ENCODE measurements at regions not wholly inside any gene's neighbourhood (a gene's known extent, or its start where the extent isn't known, plus 50 kb on each side); places are given as distances from the start of the nearest gene placed in this dataset.
"Not testable (repeated sequence)": the region's sequence is repeated elsewhere in the genome, so short reads cannot be mapped to it uniquely, and the experiment has no call there.

DNA sequence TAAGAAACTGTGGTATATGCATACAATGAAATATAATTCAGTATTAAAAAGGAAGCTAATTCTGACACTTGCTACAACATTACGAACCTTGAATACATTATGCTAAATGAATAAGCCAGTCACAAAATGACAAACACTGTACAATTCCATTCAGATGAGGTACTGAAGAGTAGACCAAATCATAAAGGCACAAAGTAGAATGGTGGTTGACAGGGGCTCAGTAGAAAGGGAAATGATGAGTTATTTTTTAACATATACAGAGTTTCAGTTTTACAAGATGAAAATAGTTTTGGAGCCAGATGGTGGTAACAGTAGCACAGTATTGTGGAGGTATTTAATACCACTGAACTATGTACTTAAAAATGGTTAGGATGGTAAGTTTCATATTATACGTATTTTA, 254.6 kb upstream of the RBMS3 start:
- in situ Hi-C loops (cut with MboI; ENCODE audit: low sequenced_read_pairs, unreplicated experiment): no loop called here
- TF ChIP-seq, protein P1, sequence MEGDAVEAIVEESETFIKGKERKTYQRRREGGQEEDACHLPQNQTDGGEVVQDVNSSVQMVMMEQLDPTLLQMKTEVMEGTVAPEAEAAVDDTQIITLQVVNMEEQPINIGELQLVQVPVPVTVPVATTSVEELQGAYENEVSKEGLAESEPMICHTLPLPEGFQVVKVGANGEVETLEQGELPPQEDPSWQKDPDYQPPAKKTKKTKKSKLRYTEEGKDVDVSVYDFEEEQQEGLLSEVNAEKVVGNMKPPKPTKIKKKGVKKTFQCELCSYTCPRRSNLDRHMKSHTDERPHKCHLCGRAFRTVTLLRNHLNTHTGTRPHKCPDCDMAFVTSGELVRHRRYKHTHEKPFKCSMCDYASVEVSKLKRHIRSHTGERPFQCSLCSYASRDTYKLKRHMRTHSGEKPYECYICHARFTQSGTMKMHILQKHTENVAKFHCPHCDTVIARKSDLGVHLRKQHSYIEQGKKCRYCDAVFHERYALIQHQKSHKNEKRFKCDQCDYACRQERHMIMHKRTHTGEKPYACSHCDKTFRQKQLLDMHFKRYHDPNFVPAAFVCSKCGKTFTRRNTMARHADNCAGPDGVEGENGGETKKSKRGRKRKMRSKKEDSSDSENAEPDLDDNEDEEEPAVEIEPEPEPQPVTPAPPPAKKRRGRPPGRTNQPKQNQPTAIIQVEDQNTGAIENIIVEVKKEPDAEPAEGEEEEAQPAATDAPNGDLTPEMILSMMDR (IDR thresholded peaks at IDR 0.05; ENCODE audit: borderline replicate concordance, control extremely low read depth, extremely low read depth, insufficient read depth, missing control alignments): no peak
- DNase-seq (ENCODE audit: low spot score): no peak

DNA sequence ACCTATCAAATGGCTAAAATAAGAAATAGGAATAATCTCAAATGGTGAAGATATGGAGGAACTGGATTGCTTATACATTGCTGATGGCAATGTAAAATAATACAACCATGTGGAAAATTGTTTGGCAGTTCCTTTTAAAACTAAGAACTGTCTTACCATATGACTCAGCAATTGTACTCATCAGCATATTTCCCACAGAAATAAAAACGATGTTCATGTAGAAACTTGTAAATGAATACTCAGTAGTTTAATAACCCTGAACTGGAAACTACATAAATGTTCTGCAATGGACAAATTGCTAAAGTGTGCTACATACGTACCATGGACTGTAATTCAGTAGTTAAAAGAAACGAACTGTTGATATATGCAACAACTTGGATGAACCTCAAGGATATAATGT, 253.9 kb upstream of the RBMS3 start:
- TF ChIP-seq, protein P1 (IDR thresholded peaks at IDR 0.05; ENCODE audit: borderline replicate concordance, control extremely low read depth, extremely low read depth, insufficient read depth, missing control alignments): no peak
- in situ Hi-C loops (cut with MboI; ENCODE audit: low sequenced_read_pairs, unreplicated experiment): no loop called here
- no peak for DNase-seq (ENCODE audit: low spot score)

DNA sequence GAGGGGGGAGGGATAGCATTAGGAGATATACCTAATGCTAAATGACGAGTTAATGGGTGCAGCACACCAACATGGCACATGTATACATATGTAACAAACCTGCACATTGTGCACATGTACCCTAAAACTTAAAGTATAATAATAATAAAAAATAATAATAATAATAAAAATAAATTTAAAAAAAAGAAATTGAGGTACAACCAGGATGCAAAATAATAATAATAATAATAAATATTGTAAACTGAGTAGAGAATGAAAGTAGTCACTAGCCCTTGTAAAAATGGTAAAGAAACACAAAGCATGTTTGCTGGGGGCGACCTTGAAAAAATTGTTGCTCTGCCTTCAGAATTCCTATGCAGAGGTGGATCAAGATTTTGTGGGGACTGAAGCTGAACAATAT, 249.7 kb upstream of the RBMS3 start:
- in situ Hi-C loops (cut with MboI; ENCODE audit: low sequenced_read_pairs, unreplicated experiment); DNase-seq (ENCODE audit: low spot score): not testable (repeated sequence)

DNA sequence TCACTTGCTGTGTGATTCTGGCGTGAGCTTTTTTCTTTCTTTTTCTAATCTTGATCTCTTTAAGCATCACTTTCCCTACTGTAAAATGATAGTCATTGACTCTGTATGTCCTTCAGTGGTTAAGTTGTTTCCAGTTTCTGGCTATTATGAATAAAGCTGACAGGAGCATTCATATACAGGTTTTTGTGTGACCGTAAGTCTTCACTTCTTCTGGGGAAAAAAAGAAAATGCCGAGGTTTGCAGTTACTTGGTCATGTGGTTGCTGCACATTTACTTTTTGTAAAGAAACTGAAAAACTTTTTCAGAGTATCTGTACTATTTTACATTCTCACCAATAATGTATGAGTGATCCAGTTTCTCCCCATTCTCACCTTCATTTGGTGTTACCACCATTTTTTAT, 247.4 kb upstream of the RBMS3 start:
- TF ChIP-seq, protein P1 (IDR thresholded peaks at IDR 0.05; ENCODE audit: borderline replicate concordance, control extremely low read depth, extremely low read depth, insufficient read depth, missing control alignments): no peak
- in situ Hi-C loops (cut with MboI; ENCODE audit: low sequenced_read_pairs, unreplicated experiment): no loop called here
- DNase-seq (ENCODE audit: low spot score): no peak

DNA sequence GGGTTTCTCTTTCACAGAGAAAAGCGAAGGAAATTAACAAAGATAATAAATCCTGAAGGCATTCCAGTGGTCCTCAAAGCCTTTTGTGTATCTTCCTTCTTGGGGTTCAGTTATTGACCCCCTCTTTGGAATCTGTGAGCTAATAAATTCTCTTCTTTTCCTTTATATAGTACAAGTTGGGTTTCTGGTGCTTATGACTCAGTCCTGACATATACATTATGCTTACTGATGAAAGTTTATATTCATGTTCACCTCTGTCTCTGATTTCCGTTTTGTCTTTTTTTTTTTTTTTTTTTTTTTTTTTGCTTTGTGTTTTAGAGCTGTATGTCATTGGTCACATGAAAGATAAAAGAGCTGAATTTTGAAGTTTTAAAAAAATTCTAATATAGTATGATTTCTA, 230.7 kb upstream of the RBMS3 start:
- DNase-seq (ENCODE audit: low spot score): no peak
- in situ Hi-C loops (cut with MboI; ENCODE audit: low sequenced_read_pairs, unreplicated experiment): no loop called here
- TF ChIP-seq, protein P1 (IDR thresholded peaks at IDR 0.05; ENCODE audit: borderline replicate concordance, control extremely low read depth, extremely low read depth, insufficient read depth, missing control alignments): no peak

DNA sequence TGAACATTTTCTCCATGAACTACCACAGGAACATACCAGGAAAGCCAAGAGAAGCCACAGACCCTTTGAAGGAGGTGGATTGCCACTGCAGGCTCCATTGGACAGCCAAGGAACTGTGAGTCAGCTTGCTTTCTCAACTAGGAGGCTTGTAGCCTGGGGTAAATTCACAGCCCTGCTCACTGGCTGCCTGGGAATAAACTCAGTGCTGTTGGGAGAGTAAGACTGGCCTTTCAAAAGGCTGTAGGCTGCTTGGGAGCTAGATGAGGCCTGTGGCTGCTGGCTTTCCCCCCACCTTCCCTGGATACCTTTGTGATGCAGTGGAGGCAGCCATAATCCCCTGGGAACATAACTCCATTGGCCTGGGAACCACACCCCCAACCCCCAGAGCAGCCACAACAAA, 223.5 kb upstream of the RBMS3 start:
- DNase-seq (ENCODE audit: low spot score): no peak
- TF ChIP-seq, protein P1 (IDR thresholded peaks at IDR 0.05; ENCODE audit: borderline replicate concordance, control extremely low read depth, extremely low read depth, insufficient read depth, missing control alignments): no peak
- in situ Hi-C loops (cut with MboI; ENCODE audit: low sequenced_read_pairs, unreplicated experiment): no loop called here

DNA sequence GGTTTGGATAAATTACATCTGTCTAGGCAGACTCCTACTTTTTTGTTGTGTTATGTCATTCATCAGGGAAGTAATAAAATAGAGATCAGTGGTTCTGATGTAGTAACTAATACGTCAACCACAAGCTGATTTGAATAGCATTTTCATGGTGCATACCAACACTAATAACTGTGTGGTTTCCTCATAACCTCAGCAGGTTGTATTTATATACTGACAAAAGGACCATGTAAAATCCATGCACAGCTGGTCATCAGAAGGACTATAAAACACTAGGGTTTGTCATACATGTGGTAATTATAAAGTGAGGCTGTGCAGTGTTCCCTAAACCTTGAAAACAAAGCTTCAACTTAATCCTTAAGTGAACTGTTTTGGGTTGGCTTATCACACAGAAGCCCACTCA, 216.8 kb upstream of the RBMS3 start:
- TF ChIP-seq, protein P1 (IDR thresholded peaks at IDR 0.05; ENCODE audit: borderline replicate concordance, control extremely low read depth, extremely low read depth, insufficient read depth, missing control alignments): no peak
- DNase-seq (ENCODE audit: low spot score): no peak
- in situ Hi-C loops (cut with MboI; ENCODE audit: low sequenced_read_pairs, unreplicated experiment): no loop called here
